ENCODE measurements at regions not wholly inside any gene's neighbourhood (a gene's known extent, or its start where the extent isn't known, plus 50 kb on each side); places are given as distances from the start of the nearest gene placed in this dataset.

DNA sequence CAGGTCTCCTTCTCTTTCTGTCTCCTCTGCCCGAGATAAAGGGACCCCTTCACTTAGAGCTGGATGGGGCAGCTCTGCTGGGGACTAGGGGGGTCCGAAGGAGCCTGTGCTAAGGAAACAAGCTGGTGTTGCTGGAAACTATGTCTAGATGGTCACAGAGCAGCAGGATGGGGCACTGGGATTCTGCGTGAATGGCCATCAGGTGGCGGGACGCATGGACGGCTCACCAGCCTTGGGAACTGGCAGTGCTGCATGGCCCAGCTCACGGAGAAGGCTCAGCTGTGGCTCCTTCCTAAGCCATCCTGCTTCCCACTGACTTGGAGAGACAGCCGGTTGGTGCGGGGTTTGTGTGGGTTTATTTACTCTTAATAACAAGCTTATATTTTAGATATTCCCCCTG is 411.8 kb downstream of the ZNF536 start:
- CTCF ChIA-PET, result interaction anchor here (0.9 to 1.8 kb wide), 3 partner anchors 10 to 101 kb away, joined by 4 to 9 read pairs (median 7); no protein-coding TSS in a partner anchor
- DNase-seq (ENCODE audit: extremely low spot score), result no peak

DNA sequence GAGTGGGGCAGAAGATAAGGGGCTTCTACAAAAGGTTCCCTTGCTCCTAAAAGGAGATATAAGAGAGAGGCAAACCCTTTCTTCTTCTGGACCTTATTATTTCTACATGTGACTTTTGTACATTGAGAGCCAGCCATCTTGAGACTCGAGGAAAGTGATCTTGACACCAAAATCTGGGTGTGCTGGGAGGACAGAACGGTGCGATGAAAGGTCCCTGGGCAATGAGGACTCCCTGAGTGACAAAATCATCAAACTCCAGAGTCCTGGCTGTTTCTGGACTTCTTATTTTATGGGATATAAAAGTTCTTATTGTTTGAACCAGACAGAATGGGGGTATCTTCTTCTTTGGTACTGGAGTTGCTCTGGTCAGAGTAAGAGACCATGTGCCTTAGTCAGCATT is 411.0 kb downstream of the ZNF536 start:
- no peak for TF ChIP-seq LEF1 (IDR thresholded peaks at IDR 0.05; ENCODE audit: borderline replicate concordance)
- no peak for TF ChIP-seq NFRKB (IDR thresholded peaks at IDR 0.05)
- no peak for TF ChIP-seq SP1 (IDR thresholded peaks at IDR 0.05)
- POLR2A ChIA-PET, result no interaction called here
- CTCF ChIA-PET, result interaction anchor here (1.8 kb wide), 1 partner anchor 10 kb away, joined by 7 read pairs; no protein-coding TSS in a partner anchor
- DNase-seq (ENCODE audit: extremely low spot score), result no peak

More for the DNA sequence above, 411.8 kb downstream of the ZNF536 start:
- POLR2A ChIA-PET, result no interaction called here
- no peak for TF ChIP-seq FOXM1 (IDR thresholded peaks at IDR 0.05; ENCODE audit: borderline replicate concordance)
- no peak for TF ChIP-seq ELF4 (IDR thresholded peaks at IDR 0.05)
- no peak for TF ChIP-seq SP1 (IDR thresholded peaks at IDR 0.05)
- no peak for TF ChIP-seq L3MBTL2 (conservative IDR thresholded peaks at IDR 0.05)
- TF ChIP-seq FOXK2 (IDR thresholded peaks at IDR 0.05), result no peak
- no peak for TF ChIP-seq LEF1 (IDR thresholded peaks at IDR 0.05; ENCODE audit: borderline replicate concordance)
- TF ChIP-seq ARNT (IDR thresholded peaks at IDR 0.05), result no peak
- TF ChIP-seq SUZ12 (IDR thresholded peaks at IDR 0.05), result no peak
- no peak for TF ChIP-seq TARDBP (IDR thresholded peaks at IDR 0.05)
- no peak for TF ChIP-seq FOXA1 (IDR thresholded peaks at IDR 0.05)
- no peak for TF ChIP-seq NFRKB (IDR thresholded peaks at IDR 0.05)
- no peak for TF ChIP-seq ZNF384 (IDR thresholded peaks at IDR 0.05)
- no peak for TF ChIP-seq HDGF (IDR thresholded peaks at IDR 0.05; ENCODE audit: borderline replicate concordance)
- TF ChIP-seq CTBP1 (IDR thresholded peaks at IDR 0.05; ENCODE audit: borderline replicate concordance), result no peak
- TF ChIP-seq, protein P1, sequence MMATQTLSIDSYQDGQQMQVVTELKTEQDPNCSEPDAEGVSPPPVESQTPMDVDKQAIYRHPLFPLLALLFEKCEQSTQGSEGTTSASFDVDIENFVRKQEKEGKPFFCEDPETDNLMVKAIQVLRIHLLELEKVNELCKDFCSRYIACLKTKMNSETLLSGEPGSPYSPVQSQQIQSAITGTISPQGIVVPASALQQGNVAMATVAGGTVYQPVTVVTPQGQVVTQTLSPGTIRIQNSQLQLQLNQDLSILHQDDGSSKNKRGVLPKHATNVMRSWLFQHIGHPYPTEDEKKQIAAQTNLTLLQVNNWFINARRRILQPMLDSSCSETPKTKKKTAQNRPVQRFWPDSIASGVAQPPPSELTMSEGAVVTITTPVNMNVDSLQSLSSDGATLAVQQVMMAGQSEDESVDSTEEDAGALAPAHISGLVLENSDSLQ (IDR thresholded peaks at IDR 0.05), result no peak

DNA sequence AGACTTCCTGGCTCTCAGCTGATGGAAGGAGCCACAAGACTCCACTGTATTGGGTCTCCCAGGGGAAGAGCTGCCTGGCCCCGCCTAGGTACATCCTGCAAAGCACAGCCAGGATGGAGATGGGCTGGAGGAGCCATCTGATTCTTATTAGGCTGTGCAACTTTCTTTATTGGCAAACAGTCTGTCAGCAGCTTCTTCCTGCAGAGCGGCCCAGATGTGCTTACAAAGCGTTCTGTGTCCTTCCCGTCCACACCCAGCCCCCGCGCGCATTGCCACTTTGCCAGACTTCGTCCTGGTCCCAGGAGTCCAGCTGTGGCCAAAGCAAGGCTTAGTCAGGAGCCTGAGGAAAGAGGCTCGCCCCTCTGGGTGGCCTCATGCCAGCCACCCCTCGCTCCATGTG is 409.3 kb downstream of the ZNF536 start:
- TF ChIP-seq BHLHE40 (IDR thresholded peaks at IDR 0.05; ENCODE audit: borderline replicate concordance), result no peak
- ChIA-PET CTCF (no interaction called here), POLR2A (no interaction called here)
- no peak for DNase-seq (ENCODE audit: extremely low spot score)

DNA sequence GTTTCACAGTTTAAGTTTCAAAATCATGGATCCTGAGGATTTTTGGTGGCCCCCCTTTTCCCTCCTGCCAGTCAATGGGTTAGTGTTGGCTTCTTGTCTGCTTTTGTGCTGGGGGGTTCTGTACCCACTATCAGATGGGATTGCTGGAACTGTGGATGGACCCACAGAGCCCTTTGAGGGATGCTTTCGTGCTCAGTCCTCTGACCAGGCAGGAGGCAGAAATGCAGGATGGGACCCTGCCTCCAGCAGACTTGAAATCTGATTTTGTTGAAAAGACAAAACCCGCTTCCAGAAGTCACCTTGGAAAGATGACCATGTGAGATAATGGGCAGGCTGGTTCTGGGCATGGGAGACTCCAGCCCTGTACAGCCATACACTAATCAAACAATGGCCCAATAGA is 408.9 kb downstream of the ZNF536 start:
- ChIA-PET CTCF (no interaction called here), POLR2A (no interaction called here)
- DNase-seq (ENCODE audit: extremely low spot score), result no peak
- TF ChIP-seq FOXK2 (IDR thresholded peaks at IDR 0.05), result no peak
- TF ChIP-seq CTBP1 (IDR thresholded peaks at IDR 0.05; ENCODE audit: borderline replicate concordance), result no peak
- no peak for TF ChIP-seq NFRKB (IDR thresholded peaks at IDR 0.05)
- no peak for TF ChIP-seq BHLHE40 (IDR thresholded peaks at IDR 0.05; ENCODE audit: borderline replicate concordance)
- TF ChIP-seq FOXA1 (IDR thresholded peaks at IDR 0.05), result no peak
- TF ChIP-seq LEF1 (IDR thresholded peaks at IDR 0.05; ENCODE audit: borderline replicate concordance), result no peak
- TF ChIP-seq FOXM1 (IDR thresholded peaks at IDR 0.05; ENCODE audit: borderline replicate concordance), result no peak
- no peak for TF ChIP-seq ARNT (IDR thresholded peaks at IDR 0.05)
- TF ChIP-seq HDGF (IDR thresholded peaks at IDR 0.05; ENCODE audit: borderline replicate concordance), result no peak
- TF ChIP-seq, protein P1 (IDR thresholded peaks at IDR 0.05), result no peak
- TF ChIP-seq ZNF384 (IDR thresholded peaks at IDR 0.05), result no peak
- TF ChIP-seq ELF4 (IDR thresholded peaks at IDR 0.05), result no peak
- TF ChIP-seq SP1 (IDR thresholded peaks at IDR 0.05), result no peak
- TF ChIP-seq SUZ12 (IDR thresholded peaks at IDR 0.05), result no peak
- no peak for TF ChIP-seq TARDBP (IDR thresholded peaks at IDR 0.05)
- no peak for TF ChIP-seq L3MBTL2 (conservative IDR thresholded peaks at IDR 0.05)

DNA sequence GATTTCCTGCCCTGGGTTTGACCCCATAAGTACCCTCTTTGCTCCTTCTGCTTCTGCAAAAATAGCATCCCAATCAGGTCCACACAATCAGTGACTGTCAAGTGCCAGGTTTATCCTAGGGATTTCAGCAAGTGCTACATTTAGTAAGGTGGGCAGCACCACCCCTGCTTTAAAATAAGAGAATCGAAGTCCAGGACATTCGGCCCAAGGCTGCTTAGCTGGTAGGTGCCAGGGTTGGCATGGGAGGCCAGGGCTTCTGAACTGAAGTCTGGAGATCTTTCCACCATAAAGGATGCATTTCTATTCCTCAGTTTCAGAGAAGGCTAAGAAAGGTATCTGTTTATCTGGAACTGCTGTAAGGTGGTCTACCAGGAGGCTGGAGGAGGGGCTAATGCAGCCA is 408.3 kb downstream of the ZNF536 start:
- no peak for TF ChIP-seq SP1 (IDR thresholded peaks at IDR 0.05)
- ChIA-PET POLR2A (no interaction called here), CTCF (no interaction called here)
- DNase-seq (ENCODE audit: extremely low spot score), result no peak

DNA sequence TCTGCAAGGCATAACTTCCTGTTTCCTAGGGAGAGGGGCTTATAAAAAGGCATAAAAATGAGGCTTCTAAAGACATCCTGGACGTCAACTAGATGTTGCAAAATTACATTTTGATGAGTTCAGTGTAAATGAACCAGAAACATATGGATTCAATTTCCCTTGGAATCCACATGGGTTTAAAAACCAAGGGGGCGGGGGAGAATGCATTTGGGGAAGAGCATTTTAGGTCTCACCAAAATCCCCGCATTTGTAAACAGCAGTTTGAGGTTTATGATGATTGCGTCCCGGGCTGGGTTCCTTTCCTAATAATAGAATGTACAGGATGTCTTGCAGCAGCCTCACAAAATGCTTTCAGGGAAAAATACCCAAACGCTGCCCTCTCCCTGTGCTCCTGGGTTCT is 407.8 kb downstream of the ZNF536 start:
- POLR2A ChIA-PET, result no interaction called here
- CTCF ChIA-PET, result no interaction called here
- DNase-seq (ENCODE audit: extremely low spot score), result no peak
- TF ChIP-seq ZNF384 (IDR thresholded peaks at IDR 0.05) (no peak), NFRKB (IDR thresholded peaks at IDR 0.05) (no peak), FOXK2 (IDR thresholded peaks at IDR 0.05) (no peak), SUZ12 (IDR thresholded peaks at IDR 0.05) (no peak), FOXA1 (IDR thresholded peaks at IDR 0.05) (no peak), ELF4 (IDR thresholded peaks at IDR 0.05) (no peak), ARNT (IDR thresholded peaks at IDR 0.05) (no peak), BHLHE40 (IDR thresholded peaks at IDR 0.05; ENCODE audit: borderline replicate concordance) (no peak), L3MBTL2 (conservative IDR thresholded peaks at IDR 0.05) (no peak), HDGF (IDR thresholded peaks at IDR 0.05; ENCODE audit: borderline replicate concordance) (no peak), CTBP1 (IDR thresholded peaks at IDR 0.05; ENCODE audit: borderline replicate concordance) (no peak), FOXM1 (IDR thresholded peaks at IDR 0.05; ENCODE audit: borderline replicate concordance) (no peak)
- TF ChIP-seq, protein P1 (IDR thresholded peaks at IDR 0.05), result no peak

DNA sequence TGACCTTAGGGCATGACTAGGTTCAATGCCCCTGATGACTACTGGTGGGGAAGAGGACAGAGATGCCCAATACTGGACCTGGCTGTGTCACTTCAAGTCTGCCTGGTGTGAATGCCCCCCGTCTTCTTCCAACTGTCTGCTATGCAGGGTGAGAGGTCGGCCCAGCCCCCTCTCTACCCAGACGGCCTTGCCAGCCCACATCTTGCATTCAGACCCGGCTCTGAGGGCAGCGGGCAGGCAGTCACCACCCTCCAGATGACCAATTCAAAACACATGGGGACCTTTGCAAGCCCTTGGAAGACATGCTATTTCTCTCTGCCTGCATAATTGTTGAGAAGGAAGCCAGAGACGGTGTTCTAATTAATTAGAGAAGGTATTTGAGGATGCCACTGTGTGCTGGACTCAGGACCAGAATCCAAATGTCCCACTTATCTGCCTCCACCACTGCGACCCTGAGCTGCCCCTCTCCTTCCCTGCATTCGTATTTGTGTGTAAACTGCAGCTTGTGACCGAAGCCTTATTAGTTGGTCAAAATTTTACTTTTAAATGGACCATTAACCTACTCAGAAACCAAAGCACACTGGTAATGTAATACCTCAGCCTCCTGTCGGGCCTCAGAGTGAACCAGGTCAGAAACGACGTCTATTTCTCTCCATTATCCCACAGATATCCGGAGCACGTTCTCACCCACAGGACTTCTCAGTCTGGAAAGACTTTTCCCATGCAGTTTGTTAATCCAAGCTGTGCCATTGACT is 407.0 kb downstream of the ZNF536 start:
- no peak for TF ChIP-seq NFRKB (IDR thresholded peaks at IDR 0.05)
- TF ChIP-seq BHLHE40 (IDR thresholded peaks at IDR 0.05; ENCODE audit: borderline replicate concordance), result no peak
- TF ChIP-seq SP1 (IDR thresholded peaks at IDR 0.05), result no peak
- TF ChIP-seq L3MBTL2 (conservative IDR thresholded peaks at IDR 0.05), result no peak
- TF ChIP-seq, protein P1 (IDR thresholded peaks at IDR 0.05), result no peak
- TF ChIP-seq SUZ12 (IDR thresholded peaks at IDR 0.05), result no peak
- TF ChIP-seq ZNF384 (IDR thresholded peaks at IDR 0.05), result no peak
- TF ChIP-seq FOXA1 (IDR thresholded peaks at IDR 0.05), result no peak
- TF ChIP-seq FOXK2 (IDR thresholded peaks at IDR 0.05), result no peak
- no peak for TF ChIP-seq CTBP1 (IDR thresholded peaks at IDR 0.05; ENCODE audit: borderline replicate concordance)
- TF ChIP-seq HDGF (IDR thresholded peaks at IDR 0.05; ENCODE audit: borderline replicate concordance), result no peak
- no peak for TF ChIP-seq ELF4 (IDR thresholded peaks at IDR 0.05)
- no peak for TF ChIP-seq LEF1 (IDR thresholded peaks at IDR 0.05; ENCODE audit: borderline replicate concordance)
- TF ChIP-seq TARDBP (IDR thresholded peaks at IDR 0.05), result no peak
- no peak for TF ChIP-seq FOXM1 (IDR thresholded peaks at IDR 0.05; ENCODE audit: borderline replicate concordance)
- no peak for TF ChIP-seq ARNT (IDR thresholded peaks at IDR 0.05)
- ChIA-PET CTCF (interaction anchor here (0.6 kb wide), 1 partner anchor 342 kb away, joined by 4 read pairs; no protein-coding TSS in a partner anchor), POLR2A (no interaction called here)
- no peak for DNase-seq (ENCODE audit: extremely low spot score)

All from HEK293T (cell line).